ENCODE measurements at regions not wholly inside any gene's neighbourhood (a gene's known extent, or its start where the extent isn't known, plus 50 kb on each side); places are given as distances from the start of the nearest gene placed in this dataset.

DNA sequence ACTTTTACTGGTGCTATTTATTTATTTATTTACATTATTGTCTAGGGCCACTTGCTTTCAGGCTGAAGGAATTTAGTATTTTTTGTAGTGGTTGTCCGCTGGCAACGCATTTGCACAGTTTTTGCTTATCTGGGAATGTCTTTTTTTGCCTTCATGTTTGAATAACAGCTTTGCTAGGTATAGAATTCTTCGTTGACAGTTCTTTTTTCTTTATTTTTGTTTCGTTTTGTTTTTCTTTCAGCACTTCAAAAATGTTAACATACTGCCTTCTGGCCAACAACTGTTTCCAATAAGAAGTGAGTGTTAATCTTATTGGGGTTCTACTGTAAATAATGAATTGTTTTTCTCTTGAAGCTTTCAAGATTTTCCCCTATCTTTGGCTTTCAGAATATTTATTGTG lies 252.7 kb upstream of the TARS1 start:
- TF ChIP-seq, protein P1, sequence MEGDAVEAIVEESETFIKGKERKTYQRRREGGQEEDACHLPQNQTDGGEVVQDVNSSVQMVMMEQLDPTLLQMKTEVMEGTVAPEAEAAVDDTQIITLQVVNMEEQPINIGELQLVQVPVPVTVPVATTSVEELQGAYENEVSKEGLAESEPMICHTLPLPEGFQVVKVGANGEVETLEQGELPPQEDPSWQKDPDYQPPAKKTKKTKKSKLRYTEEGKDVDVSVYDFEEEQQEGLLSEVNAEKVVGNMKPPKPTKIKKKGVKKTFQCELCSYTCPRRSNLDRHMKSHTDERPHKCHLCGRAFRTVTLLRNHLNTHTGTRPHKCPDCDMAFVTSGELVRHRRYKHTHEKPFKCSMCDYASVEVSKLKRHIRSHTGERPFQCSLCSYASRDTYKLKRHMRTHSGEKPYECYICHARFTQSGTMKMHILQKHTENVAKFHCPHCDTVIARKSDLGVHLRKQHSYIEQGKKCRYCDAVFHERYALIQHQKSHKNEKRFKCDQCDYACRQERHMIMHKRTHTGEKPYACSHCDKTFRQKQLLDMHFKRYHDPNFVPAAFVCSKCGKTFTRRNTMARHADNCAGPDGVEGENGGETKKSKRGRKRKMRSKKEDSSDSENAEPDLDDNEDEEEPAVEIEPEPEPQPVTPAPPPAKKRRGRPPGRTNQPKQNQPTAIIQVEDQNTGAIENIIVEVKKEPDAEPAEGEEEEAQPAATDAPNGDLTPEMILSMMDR (IDR thresholded peaks at IDR 0.05; ENCODE audit: low read depth, low read length), result no peak
- in situ Hi-C loops (cut with HindIII; ENCODE audit: low sequenced_read_pairs), result no loop called here
- H3K4me3 ChIP-seq (ENCODE audit: low read depth, low read length), result no peak overlapping the region
- no peak for DNase-seq (ENCODE audit: low read depth, low spot score)

DNA sequence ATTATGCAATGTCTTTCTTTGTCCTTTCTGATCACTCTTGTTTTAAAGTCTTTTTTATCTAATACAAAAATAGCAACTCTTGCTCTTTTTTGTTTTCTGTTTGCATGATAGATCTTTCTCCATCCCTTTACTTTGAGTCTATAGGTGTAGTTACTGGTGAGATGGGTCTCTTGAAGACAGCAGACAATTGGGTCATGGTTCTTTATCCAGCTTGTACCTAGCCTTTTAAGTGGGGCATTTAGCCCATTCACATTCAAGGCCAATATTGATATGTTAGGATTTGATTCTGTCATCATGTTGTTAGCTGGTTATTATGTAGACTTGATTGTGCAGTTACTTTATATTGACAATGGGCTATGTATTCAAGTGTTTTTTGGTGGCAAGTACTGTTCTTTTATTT lies 245.9 kb upstream of the TARS1 start:
- no peak overlapping the region for H3K4me3 ChIP-seq (ENCODE audit: low read depth, low read length)
- in situ Hi-C loops (cut with HindIII; ENCODE audit: low sequenced_read_pairs), result no loop called here
- no peak for DNase-seq (ENCODE audit: low read depth, low spot score)
- TF ChIP-seq, protein P1 (IDR thresholded peaks at IDR 0.05; ENCODE audit: low read depth, low read length), result no peak

DNA sequence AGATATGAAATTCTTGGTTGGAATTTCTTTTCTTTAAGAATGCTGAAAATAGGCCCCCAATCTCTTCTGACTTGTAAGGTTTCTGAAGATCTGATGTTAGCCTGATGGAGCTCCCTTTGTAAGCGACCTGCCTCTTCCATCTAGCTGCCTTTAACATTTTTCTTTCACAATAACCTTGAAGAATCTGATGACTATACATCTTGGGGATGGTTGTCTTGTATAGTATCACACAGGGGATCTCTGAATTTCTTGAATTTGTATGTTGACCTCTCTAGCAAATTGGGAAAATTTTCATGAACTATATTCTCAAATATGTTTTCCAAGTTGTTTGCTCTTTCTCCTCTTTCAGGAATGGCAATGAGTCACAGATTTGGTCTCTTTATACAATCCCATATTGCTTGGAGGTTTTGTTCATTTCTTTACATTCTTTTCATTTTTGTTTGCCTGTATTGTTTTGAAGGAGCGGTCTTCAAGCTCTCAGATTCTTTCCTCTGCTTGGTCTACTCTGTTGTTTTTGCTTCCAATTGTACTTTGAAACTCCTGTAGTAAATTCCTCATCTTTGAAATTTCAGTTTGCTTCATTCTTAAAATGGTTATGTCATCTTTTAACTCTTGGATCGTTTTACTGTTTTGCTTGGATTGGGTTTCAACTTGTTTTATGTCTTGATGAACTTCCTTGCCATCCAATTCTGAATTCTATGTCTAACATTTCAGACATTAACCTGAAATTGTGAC lies 245.2 kb upstream of the TARS1 start:
- in situ Hi-C loops (cut with HindIII; ENCODE audit: low sequenced_read_pairs), result no loop called here
- H3K4me3 ChIP-seq (ENCODE audit: low read depth, low read length), result no peak overlapping the region
- DNase-seq (ENCODE audit: low read depth, low spot score), result peak; percentile 72
- TF ChIP-seq, protein P1 (IDR thresholded peaks at IDR 0.05; ENCODE audit: low read depth, low read length), result no peak

DNA sequence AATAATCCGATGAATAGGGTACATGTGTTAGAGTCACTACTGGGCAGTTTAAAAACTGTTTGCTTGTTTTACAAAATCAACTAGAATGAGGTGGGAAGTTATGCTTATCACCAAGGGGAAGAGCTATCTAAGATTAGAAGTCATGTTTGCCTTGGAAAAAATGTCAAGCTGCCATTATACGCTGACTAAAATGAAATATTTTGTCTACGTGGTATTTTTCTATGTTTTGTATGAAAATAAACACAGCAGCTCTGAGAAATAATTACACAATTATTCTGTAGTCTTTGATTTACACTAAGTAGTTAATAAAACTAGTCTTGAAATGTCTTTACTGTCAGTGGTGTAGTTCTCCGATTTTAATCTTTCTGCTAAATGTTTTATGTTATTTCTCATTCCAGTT lies 241.9 kb upstream of the TARS1 start:
- TF ChIP-seq, protein P1 (IDR thresholded peaks at IDR 0.05; ENCODE audit: low read depth, low read length), result no peak

DNA sequence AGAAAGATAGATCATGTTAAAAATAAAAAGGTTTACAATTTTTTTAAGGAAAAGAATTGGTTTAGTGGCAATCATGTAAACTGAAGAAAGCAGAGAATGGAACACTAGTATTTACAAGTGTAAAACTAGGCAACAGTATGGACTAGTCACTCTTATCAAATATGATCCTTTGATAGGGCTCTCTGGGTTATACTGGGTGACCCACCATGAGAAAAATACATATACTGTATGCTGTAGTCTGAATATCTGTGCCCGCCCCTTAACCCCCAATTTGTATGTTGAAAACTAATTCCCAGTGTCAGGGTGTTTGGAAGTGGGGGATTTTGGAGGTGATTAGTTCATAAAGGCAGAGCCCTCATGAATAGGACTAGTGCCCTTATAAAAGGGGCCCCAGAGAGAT lies 236.8 kb upstream of the TARS1 start:
- TF ChIP-seq, protein P1 (IDR thresholded peaks at IDR 0.05; ENCODE audit: low read depth, low read length), result no peak
- in situ Hi-C loops (cut with HindIII; ENCODE audit: low sequenced_read_pairs), result no loop called here
- no peak overlapping the region for H3K4me3 ChIP-seq (ENCODE audit: low read depth, low read length)
- DNase-seq (ENCODE audit: low read depth, low spot score), result no peak

More for the DNA sequence above, 241.9 kb upstream of the TARS1 start:
- no peak overlapping the region for H3K4me3 ChIP-seq (ENCODE audit: low read depth, low read length)
- no peak for DNase-seq (ENCODE audit: low read depth, low spot score)
- in situ Hi-C loops (cut with HindIII; ENCODE audit: low sequenced_read_pairs), result no loop called here

DNA sequence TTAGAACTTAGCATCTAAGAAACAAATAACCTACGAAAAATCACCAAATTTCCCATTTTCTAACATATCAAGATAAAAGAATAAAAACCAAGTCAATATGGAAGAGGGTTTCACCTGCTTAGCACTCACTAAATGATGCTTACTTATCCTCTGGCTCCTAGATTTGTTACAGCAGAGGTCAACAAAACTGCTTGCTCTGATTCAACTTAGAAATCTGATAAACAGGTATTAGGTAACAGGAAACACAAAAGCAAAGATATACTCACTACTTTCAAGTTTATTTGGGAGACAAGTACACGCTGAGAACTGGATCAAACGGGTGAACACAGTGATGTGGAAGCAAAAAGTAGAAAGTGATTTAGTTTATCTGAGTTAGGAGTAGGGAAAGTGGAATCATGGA lies 235.7 kb upstream of the TARS1 start:
- H3K4me3 ChIP-seq (ENCODE audit: low read depth, low read length), result no peak overlapping the region
- no peak for DNase-seq (ENCODE audit: low read depth, low spot score)
- TF ChIP-seq, protein P1 (IDR thresholded peaks at IDR 0.05; ENCODE audit: low read depth, low read length), result no peak
- in situ Hi-C loops (cut with HindIII; ENCODE audit: low sequenced_read_pairs), result no loop called here
